Uterus (tissue), 2 donors: ENCODE measurements at regions not wholly inside any gene's neighbourhood (a gene's known extent, or its start where the extent isn't known, plus 50 kb on each side); places are given as distances from the start of the nearest gene placed in this dataset.

Experiments
- POLR2A ChIP-seq, 2 donors: fragments of 450-650 bp; IDR thresholded peaks; one replicate each; pipeline ENCODE4 v1.6.1; 2016; ENCODE audit warnings: antibody characterized with exemption in 2 of 2, mild to moderate bottlenecking in 1 of 2, moderate library complexity in 1 of 2
- TF ChIP-seq, protein P1 (sequence below), 4 experiments: fragments of 200-600 bp in 2 of 4; fragments of 450-650 bp in 2 of 4; sonication (generic) in 2 of 4; IDR thresholded peaks; one replicate each; pipeline ENCODE4 v1.5.1; 2016 to 2019; ENCODE audit warnings: antibody characterized with exemption in 4 of 4, mild to moderate bottlenecking in 2 of 4, moderate library complexity in 1 of 4

DNA sequence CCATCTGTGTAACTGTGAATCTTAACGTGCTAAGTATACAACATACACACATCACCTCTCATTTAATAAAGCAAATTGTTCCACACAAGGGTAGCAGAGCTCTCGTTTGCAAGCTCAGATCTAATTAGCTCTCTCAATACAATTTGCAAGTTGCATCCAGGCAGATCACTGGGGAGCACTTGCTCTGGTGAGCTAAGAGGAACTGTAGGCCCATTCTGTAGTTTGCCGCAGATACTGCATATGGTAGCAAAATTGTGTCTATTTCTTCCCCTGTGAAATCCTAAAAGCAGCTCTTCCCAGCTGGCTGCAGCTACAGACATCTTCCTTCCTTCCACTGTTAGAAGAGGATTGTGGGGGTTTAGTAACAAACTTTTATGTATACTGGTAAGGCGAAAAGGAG is 288.7 kb upstream of the ADAMTS9 start:
- TF ChIP-seq, protein P1, sequence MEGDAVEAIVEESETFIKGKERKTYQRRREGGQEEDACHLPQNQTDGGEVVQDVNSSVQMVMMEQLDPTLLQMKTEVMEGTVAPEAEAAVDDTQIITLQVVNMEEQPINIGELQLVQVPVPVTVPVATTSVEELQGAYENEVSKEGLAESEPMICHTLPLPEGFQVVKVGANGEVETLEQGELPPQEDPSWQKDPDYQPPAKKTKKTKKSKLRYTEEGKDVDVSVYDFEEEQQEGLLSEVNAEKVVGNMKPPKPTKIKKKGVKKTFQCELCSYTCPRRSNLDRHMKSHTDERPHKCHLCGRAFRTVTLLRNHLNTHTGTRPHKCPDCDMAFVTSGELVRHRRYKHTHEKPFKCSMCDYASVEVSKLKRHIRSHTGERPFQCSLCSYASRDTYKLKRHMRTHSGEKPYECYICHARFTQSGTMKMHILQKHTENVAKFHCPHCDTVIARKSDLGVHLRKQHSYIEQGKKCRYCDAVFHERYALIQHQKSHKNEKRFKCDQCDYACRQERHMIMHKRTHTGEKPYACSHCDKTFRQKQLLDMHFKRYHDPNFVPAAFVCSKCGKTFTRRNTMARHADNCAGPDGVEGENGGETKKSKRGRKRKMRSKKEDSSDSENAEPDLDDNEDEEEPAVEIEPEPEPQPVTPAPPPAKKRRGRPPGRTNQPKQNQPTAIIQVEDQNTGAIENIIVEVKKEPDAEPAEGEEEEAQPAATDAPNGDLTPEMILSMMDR (IDR thresholded peaks at IDR 0.05) = no peak
- no peak for TF ChIP-seq POLR2A (IDR thresholded peaks at IDR 0.05)
